Keratinocyte (primary cell): ENCODE measurements at regions not wholly inside any gene's neighbourhood (a gene's known extent, or its start where the extent isn't known, plus 50 kb on each side); places are given as distances from the start of the nearest gene placed in this dataset.

Experiments used
- CTCF ChIP-seq, 3 experiments: IDR thresholded peaks in 1 of 3; conservative IDR thresholded peaks in 1 of 3; optimal IDR thresholded peaks in 1 of 3; 2 replicates in 2 of 3; 3 replicates in 1 of 3; pipeline versions ENCODE3 to v1.5.1; 2011; ENCODE audit warnings: low read length in 3 of 3, mild to moderate bottlenecking in 3 of 3, moderate library complexity in 2 of 3, control low read depth in 1 of 3, inconsistent platforms in 1 of 3; ENCODE audit not compliant: insufficient read depth in 2 of 3; ENCODE audit errors: extremely low read depth in 1 of 3
- EZH2 ChIP-seq: IDR thresholded peaks from one replicate; pipeline ENCODE4 v1.6.1; 2012; ENCODE audit warnings: inconsistent platforms, mild to moderate bottlenecking, low read length, moderate library complexity

GRCh38 chr15:38189671-38190295, 62.9 kb upstream of the SPRED1 start:
- no peak for TF ChIP-seq EZH2
- no peak for TF ChIP-seq CTCF (optimal IDR thresholded peaks at IDR 0.05 in 1 of 3, IDR thresholded peaks at IDR 0.05 in 1 of 3, conservative IDR thresholded peaks at IDR 0.05 in 1 of 3; ENCODE audit: extremely low read depth in 1 of 3, insufficient read depth in 2 of 3, low read length in 3 of 3)
